GM19463 (cell line): ENCODE measurements at regions not wholly inside any gene's neighbourhood (a gene's known extent, or its start where the extent isn't known, plus 50 kb on each side); places are given as distances from the start of the nearest gene placed in this dataset.
"Not testable (repeated sequence)": the region's sequence is repeated elsewhere in the genome, so short reads cannot be mapped to it uniquely, and the experiment has no call there.

ENCODE experiments used
- ATAC-seq: cut with Tn5 transposase; IDR thresholded peaks from one replicate; pipeline ENCODE4 v1.9.1; 2021; ENCODE audit warnings: mild to moderate bottlenecking, moderate library complexity; ENCODE audit not compliant: unreplicated experiment

DNA sequence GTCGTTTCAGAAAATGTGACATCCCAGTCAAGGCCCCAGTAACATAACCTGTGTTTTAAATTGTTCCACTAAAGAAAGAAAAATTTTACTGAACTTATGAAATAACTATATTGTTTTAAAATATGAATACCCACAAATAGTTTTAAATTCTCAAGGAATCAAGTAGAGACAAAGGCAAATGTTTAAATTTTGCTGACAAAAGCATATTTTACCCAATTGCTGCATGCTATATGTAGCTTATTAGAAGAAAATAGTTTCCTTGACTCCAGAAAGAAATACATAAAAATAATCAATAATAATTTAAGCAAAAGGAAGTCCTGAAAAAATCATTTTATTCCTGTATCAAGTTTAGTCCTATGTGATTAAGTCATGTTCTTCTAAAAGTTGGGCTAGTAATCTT lies 481.3 kb upstream of the ADGRL3 start:
- no peak for ATAC-seq

DNA sequence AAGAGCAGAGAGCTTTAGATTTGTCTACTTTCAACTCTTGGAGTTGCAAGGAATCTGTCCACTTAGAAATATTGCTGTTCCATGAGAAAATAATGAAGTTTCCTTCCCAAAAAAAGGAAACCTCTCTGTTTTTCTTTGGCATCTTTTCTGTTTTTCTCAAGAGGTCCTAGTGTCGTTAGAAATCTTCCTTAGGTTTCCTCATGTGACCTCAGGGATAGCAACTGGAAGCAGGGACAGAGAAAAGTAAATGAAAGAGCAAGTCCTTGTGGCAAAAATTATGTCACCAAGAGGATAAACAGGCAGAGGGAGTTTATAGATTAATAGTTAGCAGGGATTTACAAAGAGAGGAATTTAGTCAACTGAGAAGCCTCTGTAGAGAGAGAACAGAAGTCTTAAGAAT lies 478.4 kb upstream of the ADGRL3 start:
- no peak for ATAC-seq

DNA sequence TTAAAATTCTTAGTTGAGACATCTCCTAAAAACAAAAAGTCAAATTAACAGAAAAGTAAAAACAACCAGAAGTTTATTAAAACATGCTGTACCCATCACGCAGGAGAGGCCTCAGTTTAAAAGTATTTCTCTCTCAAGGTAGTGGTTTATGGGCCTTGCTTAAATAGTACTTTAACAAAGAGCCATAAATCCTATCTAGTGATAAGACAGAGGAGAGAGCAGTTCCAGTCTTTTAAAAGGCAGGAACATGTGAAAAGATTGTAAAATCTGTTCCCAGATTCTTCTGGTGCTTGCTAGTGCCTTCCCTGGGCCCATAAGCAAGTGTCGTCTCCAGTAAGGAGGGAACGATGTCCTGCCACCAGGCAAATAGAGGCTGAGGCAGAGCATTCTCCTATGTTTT lies 476.3 kb upstream of the ADGRL3 start:
- ATAC-seq = no peak

DNA sequence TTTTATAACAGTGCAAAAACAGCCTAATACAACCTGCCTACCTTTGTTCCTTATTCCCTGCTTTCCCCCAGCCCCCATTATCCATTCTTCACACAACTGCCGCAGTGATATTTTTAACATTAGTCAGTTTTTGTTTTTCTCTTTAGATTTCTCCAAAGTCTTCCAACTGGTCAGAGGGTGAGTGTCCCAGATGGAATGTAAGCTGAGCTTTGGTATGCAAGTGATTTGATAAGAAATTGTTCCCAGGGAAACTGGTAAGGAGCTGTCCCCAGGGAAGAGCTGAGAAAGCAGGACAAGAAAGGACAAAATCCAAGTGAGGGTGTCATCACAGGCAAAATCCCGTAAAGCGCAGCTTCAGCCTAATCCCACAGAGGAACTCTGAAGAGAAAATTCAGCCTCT lies 475.5 kb upstream of the ADGRL3 start:
- no peak for ATAC-seq

DNA sequence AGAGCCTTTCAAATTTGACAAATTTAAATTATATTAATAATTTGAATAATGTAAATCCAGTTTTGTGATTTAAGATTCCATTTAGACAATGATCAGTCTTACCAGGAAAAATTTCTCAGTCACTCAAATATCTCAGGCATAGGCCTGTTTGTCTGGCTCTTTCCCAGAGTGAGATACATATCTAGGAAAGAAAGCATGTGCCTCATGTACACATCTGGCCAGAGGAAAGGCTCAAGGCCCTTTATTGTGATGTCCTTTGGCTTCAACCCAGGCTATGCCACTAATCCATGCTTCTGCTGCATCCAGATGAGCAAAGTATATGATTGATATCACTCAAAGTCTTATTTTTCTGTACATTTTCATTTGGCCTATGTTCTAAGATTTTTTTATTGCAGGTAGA lies 473.3 kb upstream of the ADGRL3 start:
- ATAC-seq = no peak

DNA sequence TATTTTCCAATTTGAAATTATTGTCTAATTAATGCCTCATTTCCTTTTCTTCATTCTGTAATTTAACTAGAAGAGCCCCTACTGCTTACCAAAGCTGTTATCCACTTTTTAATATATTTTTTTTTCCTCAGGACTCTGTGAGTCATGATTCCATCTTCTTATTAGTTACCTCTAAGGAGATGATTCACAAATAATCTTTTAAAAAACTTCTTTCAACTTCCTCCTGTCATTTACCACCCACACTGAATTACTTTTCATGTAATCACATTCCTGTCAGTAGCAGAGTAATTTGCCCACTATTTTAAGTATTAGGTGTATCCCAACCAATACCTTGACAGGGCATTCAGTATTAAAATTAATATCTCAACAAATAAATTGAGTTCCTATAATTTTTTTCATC lies 470.9 kb upstream of the ADGRL3 start:
- no peak for ATAC-seq

DNA sequence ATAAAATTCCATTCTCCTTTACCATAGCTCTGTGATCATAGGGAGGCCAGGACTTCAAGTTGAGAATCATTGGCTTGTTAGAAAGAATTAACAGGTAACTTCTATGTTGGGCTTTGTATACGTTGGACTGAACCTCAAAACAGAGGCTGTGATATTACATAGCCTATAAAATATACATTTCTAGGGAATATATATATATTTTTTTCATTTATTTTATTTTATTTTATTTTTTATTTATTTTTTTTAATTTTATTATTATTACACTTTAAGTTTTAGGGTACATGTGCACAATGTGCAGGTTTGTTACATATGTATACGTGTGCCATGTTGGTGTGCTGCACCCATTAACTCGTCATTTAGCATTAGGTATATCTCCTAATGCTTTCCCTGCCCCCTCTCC lies 470.4 kb upstream of the ADGRL3 start:
- ATAC-seq = not testable (repeated sequence)

DNA sequence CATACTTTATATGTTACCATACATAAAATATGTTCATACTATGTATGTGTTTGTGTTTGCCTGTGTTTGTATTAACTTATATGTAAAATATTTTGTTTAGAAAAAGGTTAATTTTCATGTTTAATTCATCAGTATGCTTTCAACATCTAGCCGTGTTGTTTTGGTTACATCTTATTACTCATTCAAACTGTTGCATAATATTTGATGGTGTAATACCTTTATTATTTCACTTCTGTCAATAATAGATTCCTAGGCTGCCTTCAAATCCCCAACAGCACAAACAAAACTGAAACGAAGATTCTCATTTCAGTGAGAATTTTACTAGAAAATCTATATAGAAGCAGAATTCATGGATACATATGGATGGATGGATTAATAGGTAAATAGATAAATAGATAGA lies 462.3 kb upstream of the ADGRL3 start:
- no peak for ATAC-seq

DNA sequence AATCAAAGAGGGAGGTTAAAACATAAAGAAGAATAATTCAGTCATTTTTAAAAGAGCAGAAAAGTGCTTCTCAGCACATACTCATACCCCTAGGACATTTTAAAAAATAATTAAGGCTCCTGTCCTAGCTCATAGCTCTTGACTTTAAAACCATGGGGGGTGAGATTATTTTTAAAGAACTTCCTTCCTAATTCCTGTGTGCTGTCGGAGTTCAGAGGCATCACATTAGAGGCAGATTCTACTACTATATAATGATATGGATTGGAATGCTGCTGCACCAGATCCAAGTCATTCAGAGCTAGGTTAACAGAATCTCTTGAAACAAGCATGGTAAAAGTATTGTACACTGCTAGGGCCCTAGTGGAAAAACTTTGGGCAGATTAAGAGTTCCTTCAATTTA lies 456.5 kb upstream of the ADGRL3 start:
- ATAC-seq = no peak

DNA sequence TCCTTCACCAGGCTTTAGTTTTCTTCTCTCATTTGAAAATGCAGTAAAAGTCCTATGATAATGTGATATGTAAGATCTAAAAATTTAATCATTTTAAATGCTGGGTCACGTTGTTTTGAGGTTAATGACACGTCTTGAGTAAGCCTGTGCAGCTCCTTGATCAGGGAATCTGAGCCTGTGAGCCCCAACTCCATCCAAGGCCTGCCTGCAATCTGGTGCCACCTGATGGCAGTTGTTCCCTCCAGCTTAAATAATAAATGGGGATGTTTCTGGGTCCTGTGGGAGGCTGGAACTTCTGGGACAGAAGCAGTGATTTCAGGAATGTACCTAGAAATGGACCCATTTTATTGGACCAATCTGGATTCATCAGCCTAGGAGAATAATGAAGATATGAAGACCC lies 455.4 kb upstream of the ADGRL3 start:
- no peak for ATAC-seq

DNA sequence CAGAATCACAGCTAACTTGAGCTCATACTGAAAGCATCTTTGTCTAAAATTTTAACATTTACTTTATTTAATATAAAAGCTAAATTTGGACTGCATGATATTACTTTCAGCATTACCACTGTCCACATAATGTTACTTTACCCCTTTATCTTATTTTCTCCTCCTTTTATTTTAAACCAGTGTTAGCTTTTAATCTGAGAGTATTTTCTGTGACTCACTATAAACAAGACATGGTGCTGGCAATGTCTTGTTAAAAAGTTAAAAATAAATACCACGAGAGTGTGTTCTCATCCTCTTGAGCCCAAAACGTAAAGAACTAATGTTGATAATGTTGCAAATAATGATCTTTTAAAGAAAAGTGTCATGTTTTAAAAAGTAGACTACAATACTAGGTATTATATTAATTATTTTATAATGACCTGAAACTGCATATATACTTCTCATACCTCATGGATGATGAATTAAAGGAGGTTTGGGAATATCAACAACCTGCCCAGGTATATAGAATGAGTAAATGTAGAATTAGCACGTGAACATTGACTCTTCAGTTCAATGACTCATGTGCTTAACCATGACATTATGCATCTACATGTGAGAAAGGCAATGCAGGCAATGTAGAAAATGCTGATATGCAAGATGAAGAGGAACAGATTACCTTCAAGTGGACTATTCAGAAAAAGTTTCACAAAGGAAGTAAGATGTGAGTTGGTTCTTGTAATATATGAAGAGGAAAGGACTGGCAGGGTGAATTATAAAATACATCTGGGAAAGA lies 454.1 kb upstream of the ADGRL3 start:
- no peak for ATAC-seq

DNA sequence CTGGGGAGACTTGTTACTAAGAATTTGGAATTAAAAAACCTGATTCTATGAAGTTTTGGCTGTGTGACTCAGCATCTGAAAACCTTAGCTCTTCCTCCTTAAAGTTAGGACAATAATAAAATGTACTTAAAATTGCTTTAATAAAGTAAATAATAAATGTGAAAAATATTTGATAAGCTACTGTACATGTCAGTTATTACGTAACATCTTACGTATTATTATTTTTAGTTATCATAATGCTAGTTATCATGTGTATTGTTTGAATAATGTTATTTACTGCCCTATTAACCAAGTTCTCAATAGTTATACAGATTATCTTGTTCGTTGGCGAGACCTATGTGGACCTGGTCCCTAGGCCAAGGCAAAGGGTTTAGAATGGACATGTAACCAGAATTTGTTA lies 449.2 kb upstream of the ADGRL3 start:
- ATAC-seq = no peak

DNA sequence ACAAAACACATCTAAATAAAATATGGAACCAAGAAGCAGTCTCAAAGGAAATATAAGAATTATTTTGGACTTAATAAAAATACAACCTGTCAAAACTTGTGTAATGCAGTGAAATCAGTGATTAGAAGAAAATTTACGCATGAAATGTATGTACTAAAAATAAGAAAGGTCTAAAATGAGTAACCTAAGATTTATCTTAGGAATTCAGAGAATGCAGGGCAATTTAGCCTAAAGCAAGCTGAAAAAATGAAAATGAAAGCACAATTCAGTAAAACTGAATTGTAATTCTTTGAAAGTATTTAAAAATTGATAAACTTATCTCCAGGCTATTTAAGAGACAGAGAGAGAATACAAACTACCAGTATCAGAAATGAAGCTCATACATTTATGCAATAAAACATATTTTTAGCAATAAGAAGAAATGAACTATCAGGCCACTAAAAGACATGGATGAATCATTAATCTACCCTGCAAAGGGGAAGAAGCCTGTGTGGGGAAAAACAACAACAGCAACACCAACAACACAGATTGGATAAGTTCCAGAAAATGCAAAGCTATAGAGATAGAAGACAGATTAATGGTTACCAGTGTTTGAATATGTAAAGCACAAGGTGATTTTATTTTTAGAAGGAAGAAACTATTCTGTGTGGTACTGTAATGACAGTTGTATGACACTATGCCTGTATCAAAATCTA lies 442.0 kb upstream of the ADGRL3 start:
- ATAC-seq = no peak

DNA sequence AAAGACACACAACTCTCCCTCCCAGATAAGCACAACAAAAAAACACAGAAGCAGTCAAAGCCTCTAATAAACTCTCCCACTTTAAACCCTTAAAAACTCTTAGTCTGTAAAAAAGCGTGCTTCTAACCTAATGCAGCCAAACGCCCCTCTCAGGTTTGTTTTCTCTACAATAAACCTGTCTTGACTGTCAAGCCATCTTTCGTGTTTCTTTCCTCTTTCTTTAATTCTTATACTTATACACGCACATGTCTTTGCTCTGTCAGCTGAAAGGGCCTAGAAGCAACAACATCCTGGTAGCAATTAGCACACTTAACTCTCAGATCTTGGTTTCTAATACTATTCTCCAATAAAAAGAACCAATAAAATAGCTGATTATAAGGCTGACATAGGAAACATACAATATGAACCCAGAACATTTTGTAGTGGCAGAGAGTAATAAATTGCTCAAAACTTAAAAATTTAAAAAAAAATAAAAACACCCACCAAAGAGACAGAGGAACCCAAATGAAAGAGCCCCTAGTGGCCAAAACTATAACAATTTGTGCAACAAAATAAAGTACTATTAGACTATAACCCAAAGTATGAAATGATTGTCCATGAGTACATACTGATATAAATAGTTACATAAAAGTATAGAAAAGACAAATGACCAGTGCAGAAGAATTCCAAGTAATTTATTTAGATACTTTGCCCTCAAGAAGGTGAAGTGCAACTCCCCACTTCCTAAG lies 440.4 kb upstream of the ADGRL3 start:
- no peak for ATAC-seq

DNA sequence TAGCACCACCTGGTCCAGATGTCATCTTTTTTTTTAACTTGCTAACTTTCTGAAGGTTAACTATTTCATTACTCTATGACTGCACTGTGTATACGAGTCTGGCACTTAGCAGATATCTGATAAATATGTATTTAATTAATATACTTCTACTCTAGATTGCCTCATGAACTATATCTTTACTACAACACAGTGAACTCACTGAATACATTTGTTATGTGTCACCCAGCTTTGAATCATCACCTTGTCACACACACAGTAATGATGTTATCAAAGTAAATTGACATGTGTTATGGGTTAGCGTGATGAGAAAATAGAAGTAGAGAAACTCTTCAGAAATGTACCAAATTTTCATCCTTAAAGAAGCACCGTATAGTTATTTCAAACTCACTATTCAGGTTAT lies 419.3 kb upstream of the ADGRL3 start:
- no peak for ATAC-seq

DNA sequence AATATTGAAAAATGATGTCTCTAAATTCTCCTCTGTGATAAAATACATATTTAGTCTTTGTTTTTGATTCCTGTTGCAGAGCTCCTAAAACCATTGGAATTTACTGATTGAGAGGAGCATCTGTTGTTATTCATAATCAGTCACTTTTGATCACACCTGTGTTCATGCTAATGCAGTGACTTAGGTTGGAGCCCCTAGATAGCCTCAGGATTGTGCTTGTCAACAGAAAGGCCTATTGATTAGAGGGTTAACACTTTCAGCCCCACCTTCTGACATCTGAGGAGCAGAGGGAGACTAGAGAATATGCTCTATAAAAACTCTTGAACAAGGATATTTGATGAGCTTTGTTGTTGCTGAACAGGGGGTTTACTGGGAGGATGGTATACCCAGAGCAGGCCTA lies 409.5 kb upstream of the ADGRL3 start:
- no peak for ATAC-seq

DNA sequence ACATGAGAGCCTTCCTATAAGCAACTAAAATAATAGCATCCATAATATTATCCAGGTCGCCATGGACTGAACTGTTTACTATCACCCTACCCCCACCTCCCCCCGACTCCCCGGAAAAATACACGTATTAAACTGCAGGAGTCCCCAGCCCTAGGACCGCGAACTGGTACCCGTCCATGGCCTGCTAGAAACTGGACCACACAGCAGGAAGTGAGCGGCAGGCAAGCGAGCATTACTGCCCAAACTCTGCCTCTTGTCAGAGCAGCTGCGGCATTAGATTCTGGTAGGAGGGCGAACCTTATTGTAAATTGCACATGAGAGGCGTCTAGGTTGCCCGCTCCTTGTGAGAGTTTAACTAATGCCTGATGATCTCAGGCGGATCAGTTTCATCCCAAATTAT lies 405.8 kb upstream of the ADGRL3 start:
- ATAC-seq = no peak

DNA sequence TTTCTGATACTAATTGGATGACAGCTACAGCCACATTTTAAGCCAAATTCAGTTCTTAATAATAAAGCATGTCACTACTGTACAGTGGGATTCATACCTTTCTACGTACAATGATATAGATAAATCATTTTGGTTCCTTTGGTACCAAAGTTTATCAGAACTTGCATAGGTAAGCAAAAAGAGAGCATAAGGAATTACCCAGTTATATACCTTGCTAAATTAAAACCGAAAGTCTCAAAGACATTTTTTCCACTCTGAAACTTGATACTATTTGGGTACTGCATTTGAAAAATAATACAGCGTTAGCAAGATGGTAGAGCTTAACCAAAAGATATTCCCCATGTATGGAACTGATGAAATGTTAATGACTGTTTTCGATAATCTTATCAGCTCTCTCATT lies 400.9 kb upstream of the ADGRL3 start:
- no peak for ATAC-seq

DNA sequence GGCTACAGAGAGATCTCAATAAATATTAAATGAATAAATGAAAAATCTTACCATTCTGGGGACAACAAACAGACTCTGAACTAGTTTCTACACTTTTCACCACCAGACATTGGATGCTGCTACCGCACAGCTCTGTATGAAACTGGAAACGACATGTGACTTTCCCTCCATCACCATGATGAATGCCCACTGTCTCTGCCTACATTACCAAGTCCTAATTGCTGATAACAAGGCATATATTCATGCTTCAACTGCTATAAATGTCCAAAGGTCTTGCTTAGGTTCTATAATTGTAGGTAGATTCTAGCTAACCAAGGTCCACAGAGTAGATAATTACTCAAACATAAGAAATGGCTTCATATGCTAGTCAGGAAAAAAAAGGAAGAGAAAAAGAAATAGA lies 399.4 kb upstream of the ADGRL3 start:
- no peak for ATAC-seq

DNA sequence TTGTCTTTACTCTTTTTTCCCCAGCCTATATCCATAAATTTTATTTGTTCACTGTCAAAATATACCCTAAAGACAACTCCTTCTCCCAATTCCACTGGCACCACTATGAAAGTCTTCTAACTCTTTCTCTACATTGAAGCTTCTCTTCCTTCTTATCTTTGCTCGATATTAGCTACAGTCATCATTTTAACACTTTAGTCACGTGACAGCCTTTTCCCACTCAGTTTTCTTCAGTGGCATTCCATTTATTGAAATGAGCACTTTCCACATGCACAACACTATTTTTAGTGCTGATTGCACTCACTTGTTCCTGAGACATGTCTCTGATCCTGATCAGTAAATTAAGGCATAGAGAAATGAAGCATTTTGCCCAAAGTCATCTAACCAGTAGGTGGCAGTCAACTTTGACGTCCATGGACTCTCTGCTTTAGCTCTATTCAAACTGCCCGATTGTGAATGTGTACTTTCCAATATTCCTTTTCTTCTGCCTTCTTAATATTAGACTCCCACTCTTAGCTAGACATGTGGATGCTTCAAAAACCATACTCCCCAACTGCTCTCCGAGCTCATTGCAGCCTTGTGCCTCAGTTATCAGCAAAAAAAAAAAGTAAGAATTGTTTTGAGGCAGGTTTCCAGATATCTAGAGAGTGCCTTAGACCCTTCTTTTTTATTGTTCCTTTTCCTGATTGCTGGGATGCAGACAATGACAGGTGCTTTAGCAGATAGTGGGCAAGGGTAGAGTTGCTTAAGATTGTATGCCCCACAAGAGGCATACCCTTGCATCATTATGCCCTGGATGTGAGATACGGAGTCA lies 394.4 kb upstream of the ADGRL3 start:
- ATAC-seq = no peak
